OCI-M1 (cell line): ENCODE measurements at regions not wholly inside any gene's neighbourhood (a gene's known extent, or its start where the extent isn't known, plus 50 kb on each side); places are given as distances from the start of the nearest gene placed in this dataset.

ENCODE experiments used
- DNase-seq: peaks from one replicate; lab custom pipeline; 2025; lab: John Stamatoyannopoulos, UW

DNA sequence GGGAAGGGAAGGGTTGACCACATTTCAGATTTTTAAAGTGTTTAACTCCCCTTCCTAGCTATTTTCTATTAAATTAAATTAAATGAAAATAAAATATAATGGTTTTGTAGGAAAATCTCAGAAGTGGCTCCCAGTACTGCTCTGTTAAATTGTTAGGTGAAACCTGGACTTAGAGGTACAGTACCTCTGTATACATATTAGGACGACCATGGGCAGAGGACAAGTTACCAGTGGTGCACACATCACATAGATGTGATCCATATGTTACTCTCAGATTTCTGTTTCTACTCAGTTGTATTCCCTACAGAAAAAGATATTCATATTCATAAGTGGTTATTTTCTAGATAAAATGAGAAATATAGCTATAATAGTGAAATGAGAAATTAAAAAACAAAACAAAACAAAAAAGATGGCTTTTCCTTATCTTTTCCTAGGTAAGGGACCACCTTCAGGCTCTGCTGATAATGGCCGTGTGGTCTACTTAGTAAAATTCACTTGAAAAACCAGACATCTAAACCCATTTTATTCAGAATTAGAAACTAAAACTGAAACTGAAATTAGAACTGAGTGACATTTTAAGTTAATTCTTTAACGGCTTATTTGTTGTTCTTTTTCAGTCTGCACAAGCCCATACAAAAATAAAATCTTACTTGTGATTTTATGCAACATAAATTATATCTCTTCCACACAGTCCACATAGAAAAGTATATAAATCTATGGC lies 832.5 kb upstream of the CHAC2 start:
- peak; percentile 54 for DNase-seq

DNA sequence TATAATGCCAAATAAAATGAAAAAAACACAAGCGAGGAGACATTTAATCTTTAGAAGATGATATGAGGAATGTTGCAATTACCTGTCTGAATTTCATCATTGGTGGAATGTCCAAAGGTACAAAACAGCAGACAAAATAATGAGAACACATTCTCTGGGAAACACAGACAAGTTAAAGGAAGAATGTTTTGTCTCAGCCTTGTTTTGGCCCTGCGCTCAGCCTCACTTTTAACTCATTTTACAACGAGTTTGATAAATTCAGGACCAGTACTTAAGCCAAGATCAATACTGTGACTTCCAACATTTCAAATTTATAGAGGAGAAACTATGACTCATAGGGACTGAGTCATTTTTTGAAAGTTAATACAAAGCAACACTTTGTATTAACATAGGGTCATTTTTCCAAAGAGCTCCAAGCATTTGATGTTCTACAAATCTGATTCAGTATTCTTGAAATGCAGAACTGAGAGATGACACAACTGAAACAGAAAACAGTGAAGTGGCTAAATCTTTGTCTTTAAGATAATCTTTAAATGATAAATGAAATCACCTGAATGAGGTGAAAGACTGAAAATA lies 833.2 kb upstream of the CHAC2 start:
- DNase-seq, result peak; percentile 40

DNA sequence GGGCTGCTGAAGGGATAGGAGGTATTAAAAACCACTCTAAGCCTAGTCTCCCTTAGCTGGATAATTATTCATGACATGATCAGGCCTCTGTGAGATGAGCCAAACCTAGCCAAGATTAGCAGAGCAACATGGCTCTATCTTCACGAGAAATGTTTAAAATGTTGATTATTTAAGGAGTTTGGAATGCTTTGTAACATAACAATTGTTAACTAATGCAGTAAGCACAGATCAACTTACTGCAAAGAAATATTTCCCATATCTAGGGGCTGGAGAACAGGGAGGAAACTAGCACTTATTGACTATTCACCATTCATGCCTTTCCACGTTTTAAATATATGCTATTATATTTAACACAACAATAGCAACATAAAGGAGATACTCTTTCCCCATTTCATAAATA lies 833.7 kb upstream of the CHAC2 start:
- DNase-seq, result no peak

DNA sequence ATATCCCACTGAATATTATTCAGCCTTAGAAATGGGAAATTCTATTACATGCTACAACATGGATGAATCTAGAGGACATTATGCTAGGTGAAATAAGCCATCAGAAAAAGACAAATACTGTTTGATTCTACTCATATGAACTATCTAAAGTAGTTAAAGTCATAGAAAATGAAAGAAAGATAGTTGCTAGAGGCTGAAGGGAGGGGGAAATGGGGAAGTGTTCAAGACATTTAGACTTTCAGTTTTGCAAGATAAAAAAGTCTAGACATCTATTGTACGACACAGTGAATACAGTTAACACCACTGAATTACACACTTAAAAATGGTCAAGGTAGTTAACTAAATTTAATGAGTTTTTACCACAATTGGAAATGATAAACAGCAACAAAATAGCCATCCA lies 835.9 kb upstream of the CHAC2 start:
- peak; percentile 73 for DNase-seq

DNA sequence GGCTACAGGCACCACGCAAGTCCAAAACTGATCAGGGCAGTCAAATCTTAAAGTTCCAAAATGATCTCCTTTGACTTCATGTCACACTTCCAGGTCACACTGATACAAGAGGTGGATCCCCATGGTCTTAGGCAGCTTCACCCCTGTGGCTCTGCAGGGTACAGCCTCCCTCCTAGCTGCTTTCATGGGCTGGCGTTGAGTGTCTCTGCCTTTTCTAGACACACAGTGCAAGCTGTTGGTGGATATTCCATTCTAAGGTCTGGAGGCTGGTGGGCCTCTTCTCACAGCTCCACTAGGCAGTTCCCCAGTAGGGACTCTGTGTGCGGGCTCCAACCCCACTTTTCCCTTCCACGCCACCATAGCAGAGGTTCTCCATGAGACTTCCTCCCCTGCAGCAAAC lies 838.2 kb upstream of the CHAC2 start:
- DNase-seq, result no peak

DNA sequence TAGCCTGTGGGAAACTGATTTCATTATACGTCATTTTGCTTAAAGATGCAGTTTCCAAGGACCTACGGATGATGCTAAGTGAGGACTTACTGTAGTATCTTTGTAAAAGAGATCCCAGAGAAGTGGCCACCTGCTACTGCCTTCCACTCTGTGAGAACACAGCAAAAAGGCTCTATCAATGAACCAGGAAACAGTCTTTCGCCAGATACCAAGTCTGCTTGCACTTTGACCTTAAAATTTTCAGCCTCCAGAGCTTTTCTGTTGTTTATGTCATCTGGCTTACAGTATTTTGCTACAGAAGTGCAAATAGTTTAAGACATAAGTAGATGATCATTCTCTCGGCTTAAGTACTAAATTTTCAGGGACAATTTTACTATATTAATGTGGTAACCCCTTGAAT lies 847.9 kb upstream of the CHAC2 start:
- no peak for DNase-seq

DNA sequence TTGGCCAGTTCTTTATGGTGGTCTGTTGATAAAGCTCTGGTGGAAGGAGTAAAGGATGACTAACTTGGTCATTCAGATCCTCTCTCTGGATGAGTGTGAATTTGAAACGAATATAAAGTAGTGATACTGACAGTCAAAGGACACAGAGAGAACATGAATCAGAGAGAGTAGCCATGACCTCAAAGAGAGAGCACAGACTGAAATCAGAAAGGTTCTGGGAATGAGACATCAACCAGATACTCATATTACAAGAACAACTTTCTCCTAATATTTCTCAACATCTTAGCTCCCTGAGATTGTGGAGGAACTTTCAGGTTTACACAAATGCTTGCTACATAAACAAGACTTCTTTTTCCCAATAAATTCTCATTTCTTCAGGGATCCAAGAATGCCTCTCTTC lies 849.1 kb upstream of the CHAC2 start:
- no peak for DNase-seq

DNA sequence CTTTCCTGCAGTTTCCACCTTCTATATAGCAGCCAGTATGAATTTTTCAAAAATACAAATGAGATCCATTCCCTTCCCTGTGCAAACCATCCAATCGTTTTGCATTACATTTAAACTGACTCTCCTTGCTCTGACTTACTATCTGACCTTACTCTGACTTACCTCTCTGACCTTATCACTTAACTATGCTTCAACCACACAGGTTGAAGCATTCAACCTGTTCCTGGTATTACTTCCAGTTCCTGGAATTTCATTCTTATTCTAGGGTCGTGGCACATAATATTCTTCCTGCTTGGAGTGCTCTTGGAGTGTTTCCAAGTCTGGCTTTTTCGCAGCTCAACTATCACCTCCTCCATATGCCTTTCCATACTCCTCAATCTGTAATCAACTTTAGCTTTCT lies 850.6 kb upstream of the CHAC2 start:
- no peak for DNase-seq

DNA sequence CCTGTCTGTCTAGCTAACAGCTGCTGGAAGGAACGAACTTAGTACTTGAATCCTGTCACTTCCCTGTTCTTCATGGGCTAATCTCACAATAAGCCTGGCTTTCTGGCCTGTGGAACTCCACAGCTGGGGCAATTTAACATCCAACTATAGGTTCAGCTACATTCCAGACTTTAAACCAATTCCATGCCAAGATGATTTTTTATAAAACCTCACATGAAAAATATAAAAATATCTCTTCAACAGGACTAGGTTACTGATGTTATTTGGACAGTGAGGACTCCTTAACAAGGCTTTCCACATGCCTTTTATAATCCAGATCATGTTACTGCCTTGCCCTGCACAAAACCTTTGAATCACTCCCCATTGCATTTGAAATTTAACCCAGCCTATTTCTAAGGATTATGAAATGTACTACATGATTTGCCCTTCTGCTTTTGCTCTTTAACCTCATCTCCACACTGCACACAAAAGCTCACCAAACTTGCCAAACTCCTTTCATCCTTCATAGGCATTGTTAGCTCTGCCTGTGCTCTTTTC lies 863.2 kb upstream of the CHAC2 start:
- DNase-seq, result peak; percentile 16

DNA sequence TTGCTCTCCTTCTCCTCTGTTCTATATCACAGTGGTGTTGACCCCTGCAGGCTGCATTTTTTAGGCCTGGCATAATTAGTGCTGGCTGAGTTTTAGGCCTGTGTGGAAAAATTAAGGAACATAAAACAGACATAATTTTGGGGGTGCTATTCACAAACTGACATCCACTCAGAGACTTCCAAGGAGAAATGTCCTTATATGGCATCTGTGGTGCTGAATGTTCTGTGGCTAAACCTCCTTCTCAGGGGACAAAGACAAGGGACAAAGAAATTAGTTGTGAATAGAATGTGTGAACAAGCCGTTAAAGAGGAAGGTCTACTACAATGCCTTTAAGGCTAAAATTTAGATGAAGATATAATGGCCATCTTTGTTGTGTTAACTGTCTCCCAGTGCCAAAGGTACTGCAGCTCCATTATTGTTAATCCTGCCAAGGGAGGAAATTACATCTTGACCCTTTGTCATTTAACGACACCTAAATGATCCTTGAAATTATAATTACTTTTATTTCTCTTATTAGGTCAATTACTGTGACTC lies 870.0 kb upstream of the CHAC2 start:
- DNase-seq, result no peak

DNA sequence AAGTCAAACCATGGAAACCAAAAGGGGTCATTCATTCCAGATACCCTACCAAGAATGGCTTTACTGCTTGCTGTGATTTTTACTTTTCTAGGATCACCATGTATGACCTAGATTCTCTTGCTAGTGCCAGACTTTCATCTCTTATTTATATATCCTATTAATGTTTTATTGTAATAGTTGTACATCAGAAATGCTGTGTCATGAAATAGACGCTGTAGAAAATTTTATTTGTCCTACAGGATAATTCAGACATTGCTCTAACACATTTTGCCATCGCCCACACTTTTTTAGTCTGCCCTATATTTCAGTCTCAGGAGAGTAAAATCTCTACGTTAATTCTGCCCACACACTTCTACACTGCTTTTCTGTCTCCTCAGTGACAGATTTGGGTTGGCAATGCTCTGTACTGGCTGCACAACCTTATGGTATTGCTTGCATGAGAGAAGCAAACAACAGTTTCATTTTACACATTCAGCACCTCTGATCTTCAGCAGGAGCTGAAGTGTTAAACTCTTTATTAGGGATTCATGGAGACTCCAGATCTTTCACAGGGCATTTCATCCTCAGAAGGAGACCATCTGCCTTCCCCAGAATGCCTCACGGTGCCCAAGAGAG lies 871.8 kb upstream of the CHAC2 start:
- DNase-seq, result no peak

DNA sequence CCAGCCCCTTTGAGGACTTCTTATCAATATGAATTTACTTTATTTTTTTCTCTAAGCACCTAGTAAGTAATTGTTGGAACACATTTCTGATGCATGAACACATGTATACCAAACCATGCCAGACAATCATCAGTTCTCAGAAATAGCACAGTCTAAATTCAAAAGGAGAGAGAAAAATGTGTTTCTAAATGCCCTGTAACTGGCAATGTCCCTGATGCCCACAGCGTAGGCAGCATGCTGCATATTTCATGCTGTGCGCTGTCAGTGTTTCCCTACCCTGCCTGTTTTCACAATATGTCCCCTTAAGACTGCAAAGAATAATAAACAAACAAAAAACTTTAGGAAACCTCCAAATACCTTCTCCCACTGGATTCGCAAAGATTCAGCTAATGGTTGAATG lies 881.0 kb upstream of the CHAC2 start:
- DNase-seq, result no peak

DNA sequence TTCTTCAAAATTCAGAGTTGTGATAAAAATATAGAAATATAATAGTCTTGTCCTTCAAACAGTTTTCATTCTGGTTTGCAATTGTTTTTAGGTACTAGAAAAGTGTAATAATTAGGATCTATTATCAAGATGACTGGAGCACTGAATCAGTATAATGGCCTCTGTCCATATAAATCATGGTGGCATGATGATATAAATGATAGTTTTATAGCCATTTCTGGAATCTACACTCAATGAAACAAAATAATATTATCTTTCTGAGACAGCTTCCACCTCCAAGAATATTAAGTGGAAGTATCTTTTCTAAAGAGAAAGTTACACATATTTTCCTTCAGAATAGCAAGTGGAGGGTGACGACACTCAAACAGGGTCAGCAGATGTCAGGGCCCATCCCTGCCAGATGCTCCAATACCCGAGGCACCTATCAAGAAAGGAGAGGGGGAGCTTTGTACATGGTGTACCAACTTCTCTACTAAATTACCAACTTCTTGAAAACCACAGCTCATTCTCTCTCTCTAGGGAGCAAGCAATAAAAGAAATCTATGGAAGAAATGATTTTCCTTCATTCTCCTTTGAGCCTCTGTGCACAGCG lies 882.7 kb upstream of the CHAC2 start:
- no peak for DNase-seq

DNA sequence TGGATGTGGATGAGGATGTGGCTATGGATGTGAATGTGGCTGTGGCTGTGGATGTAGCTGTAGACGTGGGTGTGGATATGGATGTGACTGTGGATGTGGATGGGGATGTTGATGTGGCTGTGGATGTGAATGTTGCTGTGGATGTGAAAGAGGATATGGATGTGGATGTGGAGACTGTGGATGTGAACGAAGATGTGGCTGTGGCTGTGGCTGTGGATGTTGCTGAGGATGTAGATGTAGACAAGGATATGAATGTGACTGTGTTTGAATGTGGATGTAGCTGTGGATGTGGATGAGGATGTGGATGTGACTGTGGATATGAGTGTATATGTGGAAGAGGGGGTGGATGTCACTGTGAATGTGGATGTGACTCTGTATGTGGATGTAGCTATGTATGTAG lies 884.6 kb upstream of the CHAC2 start:
- DNase-seq, result no peak

DNA sequence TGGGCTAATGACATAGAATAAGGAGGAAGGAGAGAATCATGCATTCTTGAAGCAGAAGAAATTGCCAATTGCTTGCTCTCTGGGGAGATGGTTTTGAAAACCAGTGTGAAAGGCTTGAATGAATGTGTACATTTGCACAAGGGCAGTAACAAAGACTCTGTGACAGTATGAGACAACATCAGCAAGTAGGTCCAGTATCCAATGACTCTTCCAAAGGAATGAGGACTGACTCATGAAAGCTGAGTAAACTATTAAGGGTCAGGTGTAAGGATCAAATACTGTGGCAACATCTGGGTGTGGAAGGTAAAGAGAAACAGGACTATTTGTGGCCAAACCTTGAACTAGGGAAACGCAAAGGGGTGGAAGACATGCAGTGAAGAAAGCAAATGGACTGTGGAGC lies 886.0 kb upstream of the CHAC2 start:
- DNase-seq, result no peak

DNA sequence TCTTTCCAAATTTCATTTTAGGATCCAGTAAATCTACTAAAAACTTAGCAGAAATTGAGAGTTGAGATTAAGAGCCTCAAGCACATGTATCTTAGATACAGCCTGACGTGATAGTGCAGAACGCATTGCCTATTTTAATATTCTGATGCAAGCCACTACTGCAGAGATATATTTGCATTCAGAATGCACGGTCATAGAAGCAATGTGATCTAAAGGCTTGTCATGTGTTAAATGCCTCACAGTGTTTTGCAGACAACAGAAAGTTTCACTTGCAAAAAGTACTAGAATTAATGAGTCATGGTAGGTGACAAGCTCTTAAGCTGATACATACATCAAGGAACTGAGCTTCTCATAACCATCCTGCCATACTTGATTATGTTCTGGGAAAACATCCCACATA lies 886.7 kb upstream of the CHAC2 start:
- DNase-seq, result peak; percentile 26

DNA sequence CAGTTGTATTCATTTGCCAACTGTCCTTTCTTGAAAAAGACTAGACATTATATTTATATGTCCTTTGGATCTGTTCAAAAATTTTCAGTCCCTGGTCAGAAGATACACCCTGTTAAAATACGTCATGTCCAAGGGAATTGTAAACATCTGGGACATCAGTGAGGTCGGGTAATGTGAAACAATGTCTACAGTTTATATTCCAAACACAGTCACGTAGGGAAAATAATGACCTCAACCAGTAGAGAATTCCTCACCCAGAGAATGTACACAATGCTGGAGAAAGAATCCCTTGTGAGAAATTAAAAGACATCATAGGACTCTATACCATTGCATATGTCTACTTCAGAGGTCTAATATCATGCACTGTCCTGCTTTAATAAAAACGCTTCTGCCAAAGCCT lies 888.0 kb upstream of the CHAC2 start:
- no peak for DNase-seq

DNA sequence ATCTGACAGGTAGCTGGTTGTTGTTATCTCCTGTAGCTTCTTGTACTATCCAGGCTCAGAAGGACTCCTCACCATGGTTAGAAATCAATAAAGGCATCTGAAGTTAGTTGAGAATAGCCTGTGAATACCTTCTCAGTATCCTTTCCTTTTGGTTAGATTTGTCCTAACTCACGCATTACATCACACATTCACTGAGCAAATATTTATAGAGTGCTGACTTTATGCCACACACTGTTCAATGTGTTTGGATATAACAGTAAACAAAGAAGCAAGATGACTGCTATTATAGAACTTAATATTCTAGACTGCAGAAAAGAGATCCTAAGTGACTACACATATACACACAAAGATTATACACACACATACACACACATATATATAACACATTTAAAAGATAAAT lies 889.9 kb upstream of the CHAC2 start:
- DNase-seq, result no peak

DNA sequence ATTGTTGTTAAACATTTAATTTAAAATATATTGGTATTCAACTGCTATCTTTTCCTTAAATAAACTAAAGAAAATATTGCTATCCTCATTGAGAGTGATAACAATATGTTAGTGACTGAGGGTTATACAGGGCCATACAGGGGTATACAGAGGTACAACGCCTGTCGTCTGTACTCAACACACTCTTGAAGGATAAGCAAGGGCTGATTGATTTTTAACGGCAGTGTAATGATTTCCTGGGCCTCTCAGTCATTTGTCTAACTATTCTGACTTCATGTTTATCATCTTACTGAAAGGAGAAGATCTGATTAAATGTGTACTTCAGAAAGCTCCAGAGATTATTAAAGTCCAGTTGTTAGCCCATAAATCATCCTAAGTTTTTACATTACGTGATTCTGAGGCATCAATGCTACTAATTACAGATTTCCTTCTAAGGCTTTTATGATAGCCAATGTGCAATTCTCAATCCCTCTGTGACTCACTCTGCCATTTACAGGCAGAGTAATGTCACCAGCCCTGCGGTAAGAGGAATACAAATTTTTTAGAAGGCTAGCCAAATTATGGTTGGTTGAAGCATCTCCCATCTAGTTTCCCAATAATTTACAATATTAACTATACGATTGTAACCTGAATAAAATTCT lies 893.0 kb upstream of the CHAC2 start:
- DNase-seq, result no peak

DNA sequence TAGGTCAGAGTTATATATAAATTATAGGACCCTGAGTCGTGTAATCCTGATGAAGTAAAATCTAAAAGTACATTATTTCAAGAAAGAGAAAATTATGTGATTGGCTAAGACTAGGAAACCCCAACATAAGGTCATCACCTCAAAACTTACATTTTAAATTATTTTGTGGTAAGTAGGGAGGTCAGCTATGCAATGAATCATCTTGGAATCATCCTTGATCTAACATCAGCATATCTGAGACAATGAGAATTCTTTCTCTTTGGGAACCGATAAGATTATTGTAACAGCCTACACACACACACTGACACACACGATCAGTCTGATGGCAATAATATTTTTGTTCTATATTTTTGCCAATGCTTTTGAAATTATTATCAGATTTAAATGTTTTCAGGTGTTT lies 904.8 kb upstream of the CHAC2 start:
- DNase-seq, result no peak

DNA sequence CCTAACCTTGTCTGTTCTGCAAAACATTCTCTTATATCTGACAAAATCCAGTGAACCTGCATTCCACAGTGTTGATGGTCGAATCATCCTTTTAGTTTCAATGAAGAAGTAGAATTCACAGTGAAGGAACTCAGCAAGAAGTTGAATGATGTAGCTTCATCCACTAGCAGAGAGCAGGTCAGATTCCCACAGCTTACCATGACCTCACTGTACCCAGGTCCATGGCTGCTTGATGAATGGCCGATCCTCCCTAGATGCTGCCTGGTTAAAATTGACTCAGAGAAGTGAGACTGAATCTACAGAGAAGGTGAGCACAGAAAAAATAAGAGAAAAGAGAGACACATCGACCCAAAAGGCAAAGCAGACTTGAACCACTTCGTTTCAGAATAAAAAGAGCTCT lies 906.0 kb upstream of the CHAC2 start:
- no peak for DNase-seq

DNA sequence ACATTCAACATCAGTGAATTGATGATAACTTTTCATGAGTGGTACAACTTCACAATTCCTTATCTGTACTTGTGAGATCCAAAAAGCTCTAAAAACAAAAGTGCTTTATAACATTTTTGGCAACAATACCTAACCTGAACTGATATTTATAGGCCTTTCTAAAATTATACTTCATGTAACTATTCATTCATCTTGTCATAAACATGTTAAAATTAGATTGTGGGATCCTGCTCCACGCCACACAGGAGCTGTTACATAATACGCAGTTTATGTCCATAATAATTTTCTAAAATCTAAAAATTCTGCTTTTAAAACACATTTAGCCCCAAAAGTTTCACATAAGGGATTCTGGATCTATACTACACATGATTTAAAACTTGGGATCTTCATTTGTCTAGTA lies 908.5 kb upstream of the CHAC2 start:
- no peak for DNase-seq
